SK-N-SH treated with all-trans-retinoic acid at 6 μM for 48 hours (cell line): ENCODE measurements at regions not wholly inside any gene's neighbourhood (a gene's known extent, or its start where the extent isn't known, plus 50 kb on each side); places are given as distances from the start of the nearest gene placed in this dataset.

Source experiments
- ATAC-seq: fragments of 200-7000 bp; cut with Tn5 transposase; 3 replicates; pipeline ENCODE4 v1.9.1; 2020; ENCODE audit warnings: mild to moderate bottlenecking, moderate library complexity
- ARNTL ChIP-seq: fragments of 450-650 bp; formaldehyde crosslinking; IDR thresholded peaks from 2 replicates; pipeline ENCODE4 v1.5.0; 2020; ENCODE audit warnings: low read depth, mild to moderate bottlenecking, moderate library complexity, borderline replicate concordance
- BACH2 ChIP-seq: fragments of 250-450 bp; sonication (Bioruptor Pico); IDR thresholded peaks from 2 replicates; pipeline ENCODE4 v1.9.0; 2021; ENCODE audit warnings: mild to moderate bottlenecking, borderline replicate concordance
- CSDC2 ChIP-seq: fragments of 250-450 bp; sonication (Bioruptor Pico); IDR thresholded peaks from 2 replicates; pipeline ENCODE4 v1.5.0; 2020; ENCODE audit warnings: mild to moderate bottlenecking, moderate library complexity
- ESRRG ChIP-seq: fragments of 250-450 bp; sonication (Bioruptor Pico); IDR thresholded peaks from 2 replicates; pipeline ENCODE4 v1.6.1; 2021; ENCODE audit warnings: mild to moderate bottlenecking
- GLIS3 ChIP-seq: fragments of 250-450 bp; sonication (Bioruptor Pico); IDR thresholded peaks from 2 replicates; pipeline ENCODE4 v1.5.0; 2020; ENCODE audit warnings: mild to moderate bottlenecking, moderate library complexity
- ISL1 ChIP-seq: fragments of 250-450 bp; sonication (Bioruptor Pico); IDR thresholded peaks from 2 replicates; pipeline ENCODE4 v2.1.2; 2022; ENCODE audit warnings: mild to moderate bottlenecking, moderate library complexity
- OSR1 ChIP-seq: fragments of 250-450 bp; sonication (Bioruptor Pico); IDR thresholded peaks from 2 replicates; pipeline ENCODE4 v1.8.0; 2022; ENCODE audit warnings: moderate library complexity, mild to moderate bottlenecking, inconsistent platforms
- PPARA ChIP-seq: fragments of 250-450 bp; sonication (Bioruptor Pico); IDR thresholded peaks from 2 replicates; pipeline ENCODE4 v1.5.0; 2020; ENCODE audit warnings: mild to moderate bottlenecking, borderline replicate concordance
- SNAI2 ChIP-seq: fragments of 250-450 bp; sonication (Bioruptor Pico); IDR thresholded peaks from 2 replicates; pipeline ENCODE4 v1.5.0; 2020; ENCODE audit warnings: mild to moderate bottlenecking, moderate library complexity
- TCF4 ChIP-seq: fragments of 250-450 bp; sonication (Bioruptor Pico); IDR thresholded peaks from 2 replicates; pipeline ENCODE4 v1.8.0; 2021; ENCODE audit warnings: mild to moderate bottlenecking, moderate library complexity, borderline replicate concordance
- ZC3H10 ChIP-seq: fragments of 250-450 bp; sonication (Bioruptor Pico); IDR thresholded peaks from 2 replicates; pipeline ENCODE4 v1.5.1; 2021; ENCODE audit warnings: mild to moderate bottlenecking, moderate library complexity
- ZFP3 ChIP-seq: fragments of 250-450 bp; sonication (Bioruptor Pico); IDR thresholded peaks from 2 replicates; pipeline ENCODE4 v1.5.0; 2020; ENCODE audit warnings: mild to moderate bottlenecking, moderate library complexity
- ZFP30 ChIP-seq: fragments of 450-650 bp; formaldehyde crosslinking; IDR thresholded peaks from 2 replicates; pipeline ENCODE4 v1.5.0; 2022; ENCODE audit warnings: mild to moderate bottlenecking, moderate library complexity
- ZNF565 ChIP-seq: fragments of 450-650 bp; formaldehyde crosslinking; conservative IDR thresholded peaks from 2 replicates; pipeline ENCODE4 v1.5.0; 2020; ENCODE audit warnings: low read depth, mild to moderate bottlenecking, moderate library complexity
- ZNF70 ChIP-seq: fragments of 450-650 bp; formaldehyde crosslinking; IDR thresholded peaks from 2 replicates; pipeline ENCODE4 v1.5.0; 2020; ENCODE audit warnings: mild to moderate bottlenecking, moderate library complexity
- ZNF8 ChIP-seq: fragments of 450-650 bp; formaldehyde crosslinking; IDR thresholded peaks from 2 replicates; pipeline ENCODE4 v1.5.0; 2020; ENCODE audit warnings: mild to moderate bottlenecking, moderate library complexity
- TF ChIP-seq, protein P1 (sequence below): fragments of 250-450 bp; sonication (Bioruptor Pico); IDR thresholded peaks from 2 replicates; pipeline ENCODE4 v1.5.0; 2020; ENCODE audit warnings: mild to moderate bottlenecking, moderate library complexity
- TF ChIP-seq, protein P2 (sequence below): fragments of 250-450 bp; sonication (Bioruptor Pico); IDR thresholded peaks from 2 replicates; pipeline ENCODE4 v1.8.0; 2021; ENCODE audit warnings: low read depth, mild to moderate bottlenecking, moderate library complexity, borderline replicate concordance
- TF ChIP-seq, protein P3 (sequence below): fragments of 250-450 bp; sonication (Bioruptor Pico); IDR thresholded peaks from 2 replicates; pipeline ENCODE4 v1.5.1; 2020; ENCODE audit warnings: low read depth, mild to moderate bottlenecking, moderate library complexity
- TF ChIP-seq, protein P4 (sequence below): fragments of 250-450 bp; sonication (Bioruptor Pico); IDR thresholded peaks from 2 replicates; pipeline ENCODE4 v1.8.0; 2020; ENCODE audit warnings: mild to moderate bottlenecking, moderate library complexity, borderline replicate concordance

DNA sequence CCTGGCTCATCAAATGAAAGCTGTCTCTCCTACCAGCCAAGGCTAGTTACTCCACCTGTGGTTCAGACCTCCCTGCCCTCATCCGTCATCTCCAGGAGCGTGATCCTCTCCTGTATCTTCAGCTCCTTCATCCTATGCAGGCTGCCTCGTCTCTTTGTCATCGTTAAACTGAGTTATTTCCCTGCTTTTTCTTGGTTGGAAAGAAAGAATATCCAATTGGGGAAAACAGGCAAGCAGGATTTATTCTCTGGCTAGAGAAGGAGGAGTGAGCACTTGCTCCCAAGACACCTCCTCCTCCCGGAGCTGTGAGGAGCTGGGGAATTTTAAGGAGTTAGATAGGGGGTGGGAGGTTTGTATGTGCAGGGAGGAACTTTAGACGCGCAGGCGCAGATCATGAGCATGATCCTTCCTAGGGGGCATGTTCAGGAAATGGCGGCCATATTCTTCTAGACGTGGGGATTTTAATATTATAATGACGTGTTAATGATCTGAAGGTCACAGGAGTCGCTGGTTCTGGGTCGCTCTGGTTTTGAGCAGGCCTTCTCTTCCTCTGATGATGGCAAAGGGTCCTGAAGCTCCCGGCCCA, 156.4 kb upstream of the KL start:
- TF ChIP-seq, protein P1, sequence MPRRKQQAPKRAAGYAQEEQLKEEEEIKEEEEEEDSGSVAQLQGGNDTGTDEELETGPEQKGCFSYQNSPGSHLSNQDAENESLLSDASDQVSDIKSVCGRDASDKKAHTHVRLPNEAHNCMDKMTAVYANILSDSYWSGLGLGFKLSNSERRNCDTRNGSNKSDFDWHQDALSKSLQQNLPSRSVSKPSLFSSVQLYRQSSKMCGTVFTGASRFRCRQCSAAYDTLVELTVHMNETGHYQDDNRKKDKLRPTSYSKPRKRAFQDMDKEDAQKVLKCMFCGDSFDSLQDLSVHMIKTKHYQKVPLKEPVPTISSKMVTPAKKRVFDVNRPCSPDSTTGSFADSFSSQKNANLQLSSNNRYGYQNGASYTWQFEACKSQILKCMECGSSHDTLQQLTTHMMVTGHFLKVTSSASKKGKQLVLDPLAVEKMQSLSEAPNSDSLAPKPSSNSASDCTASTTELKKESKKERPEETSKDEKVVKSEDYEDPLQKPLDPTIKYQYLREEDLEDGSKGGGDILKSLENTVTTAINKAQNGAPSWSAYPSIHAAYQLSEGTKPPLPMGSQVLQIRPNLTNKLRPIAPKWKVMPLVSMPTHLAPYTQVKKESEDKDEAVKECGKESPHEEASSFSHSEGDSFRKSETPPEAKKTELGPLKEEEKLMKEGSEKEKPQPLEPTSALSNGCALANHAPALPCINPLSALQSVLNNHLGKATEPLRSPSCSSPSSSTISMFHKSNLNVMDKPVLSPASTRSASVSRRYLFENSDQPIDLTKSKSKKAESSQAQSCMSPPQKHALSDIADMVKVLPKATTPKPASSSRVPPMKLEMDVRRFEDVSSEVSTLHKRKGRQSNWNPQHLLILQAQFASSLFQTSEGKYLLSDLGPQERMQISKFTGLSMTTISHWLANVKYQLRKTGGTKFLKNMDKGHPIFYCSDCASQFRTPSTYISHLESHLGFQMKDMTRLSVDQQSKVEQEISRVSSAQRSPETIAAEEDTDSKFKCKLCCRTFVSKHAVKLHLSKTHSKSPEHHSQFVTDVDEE (CRISPR knock-in tag) = no peak
- TF ChIP-seq, protein P2, sequence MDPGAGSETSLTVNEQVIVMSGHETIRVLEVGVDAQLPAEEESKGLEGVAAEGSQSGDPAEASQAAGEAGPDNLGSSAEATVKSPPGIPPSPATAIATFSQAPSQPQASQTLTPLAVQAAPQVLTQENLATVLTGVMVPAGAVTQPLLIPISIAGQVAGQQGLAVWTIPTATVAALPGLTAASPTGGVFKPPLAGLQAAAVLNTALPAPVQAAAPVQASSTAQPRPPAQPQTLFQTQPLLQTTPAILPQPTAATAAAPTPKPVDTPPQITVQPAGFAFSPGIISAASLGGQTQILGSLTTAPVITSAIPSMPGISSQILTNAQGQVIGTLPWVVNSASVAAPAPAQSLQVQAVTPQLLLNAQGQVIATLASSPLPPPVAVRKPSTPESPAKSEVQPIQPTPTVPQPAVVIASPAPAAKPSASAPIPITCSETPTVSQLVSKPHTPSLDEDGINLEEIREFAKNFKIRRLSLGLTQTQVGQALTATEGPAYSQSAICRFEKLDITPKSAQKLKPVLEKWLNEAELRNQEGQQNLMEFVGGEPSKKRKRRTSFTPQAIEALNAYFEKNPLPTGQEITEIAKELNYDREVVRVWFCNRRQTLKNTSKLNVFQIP (CRISPR knock-in tag) = no peak
- TF ChIP-seq PPARA (CRISPR knock-in tag) (no peak), SNAI2 (no peak)
- TF ChIP-seq, all 23 proteins: peak for 0
- no peak for ATAC-seq

DNA sequence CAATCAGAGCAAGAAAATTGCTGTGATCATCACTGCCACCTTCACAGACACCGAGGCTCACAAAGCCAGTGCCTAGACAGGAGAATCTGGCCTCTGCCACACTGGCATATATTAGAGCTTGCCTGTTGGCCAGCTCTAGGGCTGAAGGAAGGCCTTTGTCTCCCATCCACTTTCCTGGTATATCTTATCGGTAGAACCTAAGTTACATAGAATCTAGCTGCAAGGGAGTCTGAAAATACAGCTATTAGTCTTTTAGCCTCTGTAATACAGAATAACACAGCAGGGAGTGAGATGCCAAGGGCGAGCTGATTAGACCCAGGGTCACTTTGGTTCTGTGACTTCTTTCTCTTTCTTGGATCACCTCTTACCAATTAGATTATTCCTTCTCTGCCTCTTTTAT, 154.9 kb upstream of the KL start:
- ATAC-seq = no peak
- no peak for TF ChIP-seq ARNTL (CRISPR knock-in tag)
- peak; percentile 91 for TF ChIP-seq ZFP30 (CRISPR knock-in tag)
- no peak for TF ChIP-seq ESRRG

DNA sequence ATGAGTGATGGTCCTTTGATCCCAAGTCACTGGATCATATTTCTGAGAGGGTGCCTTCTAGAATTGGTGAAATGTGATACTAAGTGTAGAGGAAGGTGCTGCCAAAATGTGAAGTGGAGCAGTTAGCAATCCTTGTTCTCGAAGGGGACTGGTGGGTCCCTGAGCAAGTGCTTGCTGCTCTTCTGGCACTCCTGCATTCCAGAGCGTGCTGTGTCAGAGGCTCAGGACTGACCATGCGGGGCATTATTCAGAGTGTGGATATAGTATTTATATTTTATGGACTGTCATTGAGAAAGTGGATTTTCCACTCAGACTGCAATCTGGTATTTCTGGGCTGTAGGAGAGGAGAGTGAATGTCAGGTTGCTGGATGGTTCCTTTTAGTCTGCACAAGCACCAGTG, 152.6 kb upstream of the KL start:
- no peak for ATAC-seq
- TF ChIP-seq, protein P2 (CRISPR knock-in tag) = no peak
- no peak for TF ChIP-seq PPARA (CRISPR knock-in tag)
- TF ChIP-seq ARNTL (CRISPR knock-in tag) = no peak
- no peak for TF ChIP-seq TCF4
- TF ChIP-seq ZC3H10 (CRISPR knock-in tag) = no peak
- TF ChIP-seq CSDC2 (CRISPR knock-in tag) = no peak
- TF ChIP-seq, protein P3, sequence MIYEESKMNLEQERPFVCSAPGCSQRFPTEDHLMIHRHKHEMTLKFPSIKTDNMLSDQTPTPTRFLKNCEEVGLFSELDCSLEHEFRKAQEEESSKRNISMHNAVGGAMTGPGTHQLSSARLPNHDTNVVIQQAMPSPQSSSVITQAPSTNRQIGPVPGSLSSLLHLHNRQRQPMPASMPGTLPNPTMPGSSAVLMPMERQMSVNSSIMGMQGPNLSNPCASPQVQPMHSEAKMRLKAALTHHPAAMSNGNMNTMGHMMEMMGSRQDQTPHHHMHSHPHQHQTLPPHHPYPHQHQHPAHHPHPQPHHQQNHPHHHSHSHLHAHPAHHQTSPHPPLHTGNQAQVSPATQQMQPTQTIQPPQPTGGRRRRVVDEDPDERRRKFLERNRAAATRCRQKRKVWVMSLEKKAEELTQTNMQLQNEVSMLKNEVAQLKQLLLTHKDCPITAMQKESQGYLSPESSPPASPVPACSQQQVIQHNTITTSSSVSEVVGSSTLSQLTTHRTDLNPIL = no peak
- no peak for TF ChIP-seq ZFP3 (CRISPR knock-in tag)
- TF ChIP-seq GLIS3 = no peak
- TF ChIP-seq ESRRG = no peak
- TF ChIP-seq ZNF70 = no peak
- TF ChIP-seq SNAI2 = no peak
- no peak for TF ChIP-seq ISL1 (CRISPR knock-in tag)
- TF ChIP-seq OSR1 (CRISPR knock-in tag) = no peak
- TF ChIP-seq, protein P4, sequence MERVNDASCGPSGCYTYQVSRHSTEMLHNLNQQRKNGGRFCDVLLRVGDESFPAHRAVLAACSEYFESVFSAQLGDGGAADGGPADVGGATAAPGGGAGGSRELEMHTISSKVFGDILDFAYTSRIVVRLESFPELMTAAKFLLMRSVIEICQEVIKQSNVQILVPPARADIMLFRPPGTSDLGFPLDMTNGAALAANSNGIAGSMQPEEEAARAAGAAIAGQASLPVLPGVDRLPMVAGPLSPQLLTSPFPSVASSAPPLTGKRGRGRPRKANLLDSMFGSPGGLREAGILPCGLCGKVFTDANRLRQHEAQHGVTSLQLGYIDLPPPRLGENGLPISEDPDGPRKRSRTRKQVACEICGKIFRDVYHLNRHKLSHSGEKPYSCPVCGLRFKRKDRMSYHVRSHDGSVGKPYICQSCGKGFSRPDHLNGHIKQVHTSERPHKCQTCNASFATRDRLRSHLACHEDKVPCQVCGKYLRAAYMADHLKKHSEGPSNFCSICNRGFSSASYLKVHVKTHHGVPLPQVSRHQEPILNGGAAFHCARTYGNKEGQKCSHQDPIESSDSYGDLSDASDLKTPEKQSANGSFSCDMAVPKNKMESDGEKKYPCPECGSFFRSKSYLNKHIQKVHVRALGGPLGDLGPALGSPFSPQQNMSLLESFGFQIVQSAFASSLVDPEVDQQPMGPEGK = no peak
- TF ChIP-seq, all 23 proteins: peak for 0

DNA sequence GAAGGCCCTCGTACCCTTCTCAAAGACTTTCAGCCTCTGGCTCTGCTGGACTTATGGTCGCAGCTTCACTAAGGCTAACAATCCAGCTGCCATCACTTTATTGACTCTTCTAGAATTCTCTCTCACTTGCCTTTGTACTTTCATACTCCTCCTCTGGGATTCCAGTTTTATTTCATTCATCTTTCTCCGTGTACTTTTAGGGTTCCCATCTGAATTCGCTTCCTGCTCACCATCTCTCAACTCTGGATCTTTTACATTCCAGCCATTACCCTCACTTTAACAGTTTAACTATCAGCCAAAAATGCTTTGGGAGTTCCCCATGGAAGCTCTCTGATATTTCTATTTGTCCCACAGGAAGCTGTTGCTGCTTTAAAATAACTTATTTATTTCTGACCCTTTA, 149.3 kb upstream of the KL start:
- no peak for ATAC-seq
- TF ChIP-seq ISL1 (CRISPR knock-in tag) (no peak), CSDC2 (CRISPR knock-in tag) (no peak), ZC3H10 (CRISPR knock-in tag) (no peak), SNAI2 (no peak), GLIS3 (no peak), ZFP30 (CRISPR knock-in tag) (no peak), ZFP3 (CRISPR knock-in tag) (no peak), BACH2 (CRISPR knock-in tag) (no peak), ZNF8 (no peak), ZNF565 (CRISPR knock-in tag) (no peak), PPARA (CRISPR knock-in tag) (no peak)
- TF ChIP-seq, protein P4 = no peak
- TF ChIP-seq, protein P1 (CRISPR knock-in tag) = no peak
